ENCODE measurements at regions not wholly inside any gene's neighbourhood (a gene's known extent, or its start where the extent isn't known, plus 50 kb on each side); places are given as distances from the start of the nearest gene placed in this dataset.
"Not testable (repeated sequence)": the region's sequence is repeated elsewhere in the genome, so short reads cannot be mapped to it uniquely, and the experiment has no call there.

GRCh38 chr12:59329462-59329861 lies 266.4 kb upstream of the SLC16A7 start:
- H3K36me3 ChIP-seq (ENCODE audit: insufficient read depth, low read length): no peaks in the 10 kb centered on the region
- H3K4me1 ChIP-seq (ENCODE audit: insufficient read depth, low read length): no peaks in the 10 kb centered on the region
- no peak overlapping the region for H3K27ac Mint-ChIP-seq
- no peaks in the 10 kb centered on the region for H3K9me3 ChIP-seq (ENCODE audit: control insufficient read depth in 1 of 2, insufficient read depth in 1 of 2, low read length in 2 of 2)
- H3K4me3 ChIP-seq (ENCODE audit: low read length): no peak overlapping the region
- H3K4me3 Mint-ChIP-seq: no peak overlapping the region
- ChIA-PET CTCF (no interaction called here), POLR2A (no interaction called here)
- ATAC-seq (ENCODE audit: poor library complexity) (no peak), DNase-seq (no peak)
- H3K27me3 Mint-ChIP-seq: no peaks in the 10 kb centered on the region
- no peak overlapping the region for H3K27ac ChIP-seq (ENCODE audit: low read depth in 1 of 2, low read length in 2 of 2)
- H3K27me3 ChIP-seq (ENCODE audit: control insufficient read depth in 1 of 2, insufficient read depth in 2 of 2, low read length in 2 of 2): peaks cover 0 to 3% of the 10 kb centered on the region in 2 experiments
- H3K36me3 Mint-ChIP-seq (ENCODE audit: low read depth): no peaks in the 10 kb centered on the region
- TF ChIP-seq, protein P1, sequence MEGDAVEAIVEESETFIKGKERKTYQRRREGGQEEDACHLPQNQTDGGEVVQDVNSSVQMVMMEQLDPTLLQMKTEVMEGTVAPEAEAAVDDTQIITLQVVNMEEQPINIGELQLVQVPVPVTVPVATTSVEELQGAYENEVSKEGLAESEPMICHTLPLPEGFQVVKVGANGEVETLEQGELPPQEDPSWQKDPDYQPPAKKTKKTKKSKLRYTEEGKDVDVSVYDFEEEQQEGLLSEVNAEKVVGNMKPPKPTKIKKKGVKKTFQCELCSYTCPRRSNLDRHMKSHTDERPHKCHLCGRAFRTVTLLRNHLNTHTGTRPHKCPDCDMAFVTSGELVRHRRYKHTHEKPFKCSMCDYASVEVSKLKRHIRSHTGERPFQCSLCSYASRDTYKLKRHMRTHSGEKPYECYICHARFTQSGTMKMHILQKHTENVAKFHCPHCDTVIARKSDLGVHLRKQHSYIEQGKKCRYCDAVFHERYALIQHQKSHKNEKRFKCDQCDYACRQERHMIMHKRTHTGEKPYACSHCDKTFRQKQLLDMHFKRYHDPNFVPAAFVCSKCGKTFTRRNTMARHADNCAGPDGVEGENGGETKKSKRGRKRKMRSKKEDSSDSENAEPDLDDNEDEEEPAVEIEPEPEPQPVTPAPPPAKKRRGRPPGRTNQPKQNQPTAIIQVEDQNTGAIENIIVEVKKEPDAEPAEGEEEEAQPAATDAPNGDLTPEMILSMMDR (IDR thresholded peaks at IDR 0.05): no peak
- H3K4me1 Mint-ChIP-seq (ENCODE audit: low read depth): no peaks in the 10 kb centered on the region
- no peaks in the 10 kb centered on the region for H3K9me3 Mint-ChIP-seq
- intact Hi-C loops (cut with DNase I, micrococcal nuclease): no loop called here

- DNase-seq; H3K9me3 ChIP-seq (ENCODE audit: control insufficient read depth in 1 of 2, insufficient read depth in 1 of 2, low read length in 2 of 2); H3K36me3 ChIP-seq (ENCODE audit: insufficient read depth, low read length); H3K4me1 Mint-ChIP-seq (ENCODE audit: low read depth); H3K4me3 Mint-ChIP-seq; H3K9me3 Mint-ChIP-seq; CTCF ChIA-PET; H3K4me1 ChIP-seq (ENCODE audit: insufficient read depth, low read length); H3K27me3 Mint-ChIP-seq; ATAC-seq (ENCODE audit: poor library complexity); H3K27ac ChIP-seq (ENCODE audit: low read depth in 1 of 2, low read length in 2 of 2); H3K27ac Mint-ChIP-seq; POLR2A ChIA-PET; H3K36me3 Mint-ChIP-seq (ENCODE audit: low read depth); H3K27me3 ChIP-seq (ENCODE audit: control insufficient read depth in 1 of 2, insufficient read depth in 2 of 2, low read length in 2 of 2); intact Hi-C loops (cut with DNase I, micrococcal nuclease); H3K4me3 ChIP-seq (ENCODE audit: low read length): not testable (repeated sequence)
Observed at GRCh38 chr12:59328395-59329075, 267.3 kb upstream of the SLC16A7 start.

- CTCF ChIA-PET; POLR2A ChIA-PET; H3K36me3 Mint-ChIP-seq (ENCODE audit: low read depth); intact Hi-C loops (cut with DNase I, micrococcal nuclease); H3K4me3 Mint-ChIP-seq; H3K9me3 Mint-ChIP-seq; H3K27ac Mint-ChIP-seq; ATAC-seq (ENCODE audit: poor library complexity); H3K4me3 ChIP-seq (ENCODE audit: low read length); H3K4me1 Mint-ChIP-seq (ENCODE audit: low read depth); H3K4me1 ChIP-seq (ENCODE audit: insufficient read depth, low read length); H3K36me3 ChIP-seq (ENCODE audit: insufficient read depth, low read length); H3K9me3 ChIP-seq (ENCODE audit: control insufficient read depth in 1 of 2, insufficient read depth in 1 of 2, low read length in 2 of 2); DNase-seq; H3K27me3 ChIP-seq (ENCODE audit: control insufficient read depth in 1 of 2, insufficient read depth in 2 of 2, low read length in 2 of 2); H3K27me3 Mint-ChIP-seq; H3K27ac ChIP-seq (ENCODE audit: low read depth in 1 of 2, low read length in 2 of 2): not testable (repeated sequence)
Observed at GRCh38 chr12:59326457-59326856, 269.4 kb upstream of the SLC16A7 start.

DNA sequence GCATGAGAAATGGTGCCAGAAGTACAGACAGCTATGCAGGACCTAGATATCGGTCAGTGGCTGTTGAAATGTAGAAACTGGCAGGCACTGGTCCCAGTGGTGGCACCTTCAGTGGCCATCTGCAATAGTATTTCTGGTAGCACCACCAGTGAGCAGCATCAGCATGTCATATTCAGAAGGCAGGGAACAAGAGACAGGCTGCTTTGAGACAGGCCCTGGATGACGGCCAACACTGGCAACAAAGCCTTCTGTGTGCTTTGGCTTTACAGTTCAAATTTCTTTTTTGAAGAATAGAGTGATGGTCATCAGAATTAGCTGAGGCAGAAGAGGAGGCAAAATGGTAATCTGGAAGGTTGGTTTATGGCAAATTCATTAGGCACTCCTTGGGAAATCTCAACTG lies 273.4 kb upstream of the SLC16A7 start:
- Mint-ChIP-seq H3K9me3 (no peaks in the 10 kb centered on the region), H3K36me3 (ENCODE audit: low read depth) (no peaks in the 10 kb centered on the region), H3K4me3 (no peak overlapping the region), H3K4me1 (ENCODE audit: low read depth) (no peaks in the 10 kb centered on the region), H3K27me3 (no peaks in the 10 kb centered on the region), H3K27ac (no peak overlapping the region)
- Histone ChIP-seq H3K27ac (ENCODE audit: low read depth in 1 of 2, low read length in 2 of 2) (no peak overlapping the region), H3K4me3 (ENCODE audit: low read length) (no peak overlapping the region), H3K27me3 (ENCODE audit: control insufficient read depth in 1 of 2, insufficient read depth in 2 of 2, low read length in 2 of 2) (no peaks in the 10 kb centered on the region), H3K9me3 (ENCODE audit: control insufficient read depth in 1 of 2, insufficient read depth in 1 of 2, low read length in 2 of 2) (peaks cover 0 to 4% of the 10 kb centered on the region in 2 experiments), H3K36me3 (ENCODE audit: insufficient read depth, low read length) (no peaks in the 10 kb centered on the region), H3K4me1 (ENCODE audit: insufficient read depth, low read length) (no peaks in the 10 kb centered on the region)
- ChIA-PET POLR2A (no interaction called here), CTCF (no interaction called here)
- ATAC-seq (ENCODE audit: poor library complexity) (no peak), DNase-seq (no peak)
- TF ChIP-seq, protein P1 (IDR thresholded peaks at IDR 0.05): no peak
- intact Hi-C loops (cut with DNase I, micrococcal nuclease): no loop called here
